Esophagus squamous epithelium (tissue), 5 donors: ENCODE measurements at regions not wholly inside any gene's neighbourhood (a gene's known extent, or its start where the extent isn't known, plus 50 kb on each side); places are given as distances from the start of the nearest gene placed in this dataset.

ENCODE experiments used
- DNase-seq: peaks from one replicate; lab custom pipeline; 2025; lab: John Stamatoyannopoulos, UW
- H3K27ac ChIP-seq, 4 donors: fragments of 200-600 bp; sonication (generic); one replicate each; pipeline ENCODE4 v1.5.1; 2016 to 2019; ENCODE audit warnings: mild to moderate bottlenecking in 1 of 4
- H3K27me3 ChIP-seq, 4 donors: fragments of 200-600 bp; sonication (generic); 1 replicate in 3 of 4; 2 replicates in 1 of 4; pipeline versions ENCODE4 v1.5.1 to v1.6.0; 2017 to 2021; ENCODE audit warnings: antibody characterized with exemption in 1 of 4
- H3K36me3 ChIP-seq, 3 donors: fragments of 200-600 bp; sonication (generic); one replicate each; pipeline ENCODE4 v1.5.1; 2016 to 2019
- H3K4me1 ChIP-seq, 3 donors: fragments of 200-600 bp; sonication (generic); one replicate each; pipeline ENCODE4 v1.5.1; 2017 to 2019
- H3K4me3 ChIP-seq, 4 donors: fragments of 200-600 bp; sonication (generic); 1 replicate in 3 of 4; 2 replicates in 1 of 4; pipeline ENCODE4 v1.5.1; 2016 to 2019; ENCODE audit warnings: mild to moderate bottlenecking in 2 of 4, moderate library complexity in 1 of 4
- H3K9me3 ChIP-seq, 3 donors: fragments of 200-600 bp; sonication (generic); one replicate each; pipeline ENCODE4 v1.5.1; 2016 to 2019
- CTCF ChIP-seq, 6 experiments: fragments of 450-650 bp in 4 of 6; fragments of 200-600 bp in 2 of 6; sonication (generic) in 2 of 6; IDR thresholded peaks; one replicate each; pipeline ENCODE4 v1.5.1; 2016 to 2019; ENCODE audit warnings: antibody characterized with exemption in 6 of 6, mild to moderate bottlenecking in 4 of 6, moderate library complexity in 4 of 6
- POLR2A ChIP-seq, 4 donors: fragments of 450-650 bp; IDR thresholded peaks; one replicate each; pipeline ENCODE4 v1.6.1; 2017; ENCODE audit warnings: antibody characterized with exemption in 4 of 4, mild to moderate bottlenecking in 4 of 4, moderate library complexity in 3 of 4
- WGBS, 2 donors: methylation state at CpG; one replicate each; pipeline ENCODE4 v1.1.5; 2018; 5-methylcytosine and 5-hydroxymethylcytosine counted together
- intact Hi-C: fragments of 100-400 bp; cut with DNase I; formaldehyde crosslinking; loops from one replicate; pipeline ENCODE4 v1.15.0; 2022
- donor health status: DM: yes; HTN: yes; CAD: no.

GRCh38 chr17:34816848-34817247, 144.4 kb downstream of the CCT6B start:
- intact Hi-C loops: no loop called here
- DNase-seq: no peak
- H3K4me3 ChIP-seq: no peak overlapping the region

GRCh38 chr17:34813290-34813689, 148.0 kb downstream of the CCT6B start:
- intact Hi-C loops: no loop called here
- 67 to 69% methylated on average over 5 of the region's 5 CpGs for WGBS, 2 donors
- H3K27ac ChIP-seq: no peak overlapping the region
- no peak for DNase-seq
- H3K4me3 ChIP-seq: no peak overlapping the region
- H3K9me3 ChIP-seq: no peaks in the 10 kb centered on the region
- no peak for TF ChIP-seq CTCF (IDR thresholded peaks at IDR 0.05)
- TF ChIP-seq POLR2A (IDR thresholded peaks at IDR 0.05): no peak
- H3K27me3 ChIP-seq: peaks cover 0 to 3% (median 0%) of the 10 kb centered on the region in 4 donors
- H3K4me1 ChIP-seq: no peaks in the 10 kb centered on the region
- no peaks in the 10 kb centered on the region for H3K36me3 ChIP-seq

More at GRCh38 chr17:34816848-34817247, 144.4 kb downstream of the CCT6B start:
- H3K9me3 ChIP-seq: no peaks in the 10 kb centered on the region
- no peak overlapping the region for H3K27ac ChIP-seq
- no peaks in the 10 kb centered on the region for H3K36me3 ChIP-seq
- TF ChIP-seq CTCF (IDR thresholded peaks at IDR 0.05): no peak
- no peak for TF ChIP-seq POLR2A (IDR thresholded peaks at IDR 0.05)
- H3K4me1 ChIP-seq: no peaks in the 10 kb centered on the region
- peaks cover 0 to under 1% (median 0%) of the 10 kb centered on the region in 4 donors for H3K27me3 ChIP-seq
- 62 to 70% methylated on average over 5 of the region's 5 CpGs for WGBS, 2 donors

- Histone ChIP-seq H3K27ac (no peak overlapping the region), H3K36me3 (no peaks in the 10 kb centered on the region), H3K4me1 (no peaks in the 10 kb centered on the region), H3K9me3 (no peaks in the 10 kb centered on the region), H3K4me3 (no peak overlapping the region), H3K27me3 (peaks cover 0 to 3% (median 0%) of the 10 kb centered on the region in 4 donors)
- no peak for DNase-seq
- intact Hi-C loops: no loop called here
- no peak for TF ChIP-seq CTCF (IDR thresholded peaks at IDR 0.05)
- no peak for TF ChIP-seq POLR2A (IDR thresholded peaks at IDR 0.05)
- 69 to 75% methylated on average over 5 of the region's 5 CpGs for WGBS, 2 donors
Observed at GRCh38 chr17:34811561-34811960, 149.7 kb downstream of the CCT6B start.

GRCh38 chr17:34800661-34801060, 160.6 kb downstream of the CCT6B start:
- DNase-seq: no peak
- Histone ChIP-seq H3K27me3 (peaks cover 0 to 10% (median 0%) of the 10 kb centered on the region in 4 donors), H3K9me3 (no peaks in the 10 kb centered on the region), H3K4me3 (no peak overlapping the region), H3K4me1 (no peaks in the 10 kb centered on the region), H3K36me3 (no peaks in the 10 kb centered on the region), H3K27ac (no peak overlapping the region)
- TF ChIP-seq CTCF (IDR thresholded peaks at IDR 0.05) (no peak), POLR2A (IDR thresholded peaks at IDR 0.05) (no peak)
- 44 to 50% methylated on average over 1 of the region's 1 CpG for WGBS, 2 donors
- intact Hi-C loops: no loop called here

GRCh38 chr17:34799751-34800150, 161.5 kb downstream of the CCT6B start:
- DNase-seq: no peak
- Histone ChIP-seq H3K4me3 (no peak overlapping the region), H3K36me3 (no peaks in the 10 kb centered on the region), H3K27me3 (peaks cover 0 to 10% (median 0%) of the 10 kb centered on the region in 4 donors), H3K9me3 (no peaks in the 10 kb centered on the region), H3K4me1 (no peaks in the 10 kb centered on the region), H3K27ac (no peak overlapping the region)
- TF ChIP-seq CTCF (IDR thresholded peaks at IDR 0.05) (no peak), POLR2A (IDR thresholded peaks at IDR 0.05) (no peak)
- intact Hi-C loops: no loop called here
- 59 to 70% methylated on average over 6 of the region's 6 CpGs for WGBS, 2 donors
